ENCODE measurements at regions not wholly inside any gene's neighbourhood (a gene's known extent, or its start where the extent isn't known, plus 50 kb on each side); places are given as distances from the start of the nearest gene placed in this dataset.

DNA sequence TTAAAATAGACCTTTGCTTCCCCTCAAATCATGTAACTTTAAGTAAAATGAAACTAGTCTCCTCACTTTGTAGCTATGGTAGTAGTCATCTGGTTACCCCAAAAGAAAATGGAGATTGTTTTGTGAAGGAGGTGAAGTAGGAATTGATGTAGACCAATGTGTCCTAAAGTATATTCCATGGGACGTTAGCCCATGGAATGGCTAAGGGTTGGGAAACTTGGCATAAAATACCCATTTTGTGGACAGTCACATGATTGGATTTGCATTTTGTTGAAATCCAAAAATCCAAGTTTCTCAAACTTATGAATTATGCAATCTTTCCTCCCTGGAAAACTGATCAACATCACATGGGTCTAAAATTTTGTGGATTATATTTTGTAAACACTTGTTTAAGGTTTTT is 290.6 kb downstream of the OSTF1 start:
- CTCF ChIA-PET (ENCODE audit: low intra/inter-chr PET ratio, low total read pairs): no interaction called here
- TF ChIP-seq, protein P1, sequence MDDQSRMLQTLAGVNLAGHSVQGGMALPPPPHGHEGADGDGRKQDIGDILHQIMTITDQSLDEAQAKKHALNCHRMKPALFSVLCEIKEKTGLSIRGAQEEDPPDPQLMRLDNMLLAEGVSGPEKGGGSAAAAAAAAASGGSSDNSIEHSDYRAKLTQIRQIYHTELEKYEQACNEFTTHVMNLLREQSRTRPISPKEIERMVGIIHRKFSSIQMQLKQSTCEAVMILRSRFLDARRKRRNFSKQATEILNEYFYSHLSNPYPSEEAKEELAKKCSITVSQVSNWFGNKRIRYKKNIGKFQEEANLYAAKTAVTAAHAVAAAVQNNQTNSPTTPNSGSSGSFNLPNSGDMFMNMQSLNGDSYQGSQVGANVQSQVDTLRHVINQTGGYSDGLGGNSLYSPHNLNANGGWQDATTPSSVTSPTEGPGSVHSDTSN (CRISPR knock-in tag; IDR thresholded peaks at IDR 0.05; ENCODE audit: borderline replicate concordance): no peak
- TF ChIP-seq ZNF703 (CRISPR knock-in tag; IDR thresholded peaks at IDR 0.05; ENCODE audit: borderline replicate concordance): no peak
- TF ChIP-seq GATA4 (IDR thresholded peaks at IDR 0.05; ENCODE audit: borderline replicate concordance, low read depth): no peak
- TF ChIP-seq, protein P2, sequence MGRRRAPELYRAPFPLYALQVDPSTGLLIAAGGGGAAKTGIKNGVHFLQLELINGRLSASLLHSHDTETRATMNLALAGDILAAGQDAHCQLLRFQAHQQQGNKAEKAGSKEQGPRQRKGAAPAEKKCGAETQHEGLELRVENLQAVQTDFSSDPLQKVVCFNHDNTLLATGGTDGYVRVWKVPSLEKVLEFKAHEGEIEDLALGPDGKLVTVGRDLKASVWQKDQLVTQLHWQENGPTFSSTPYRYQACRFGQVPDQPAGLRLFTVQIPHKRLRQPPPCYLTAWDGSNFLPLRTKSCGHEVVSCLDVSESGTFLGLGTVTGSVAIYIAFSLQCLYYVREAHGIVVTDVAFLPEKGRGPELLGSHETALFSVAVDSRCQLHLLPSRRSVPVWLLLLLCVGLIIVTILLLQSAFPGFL (CRISPR knock-in tag; IDR thresholded peaks at IDR 0.05): no peak
- TF ChIP-seq ZNF773 (CRISPR knock-in tag; IDR thresholded peaks at IDR 0.05; ENCODE audit: borderline replicate concordance): no peak
- TF ChIP-seq, protein P3, sequence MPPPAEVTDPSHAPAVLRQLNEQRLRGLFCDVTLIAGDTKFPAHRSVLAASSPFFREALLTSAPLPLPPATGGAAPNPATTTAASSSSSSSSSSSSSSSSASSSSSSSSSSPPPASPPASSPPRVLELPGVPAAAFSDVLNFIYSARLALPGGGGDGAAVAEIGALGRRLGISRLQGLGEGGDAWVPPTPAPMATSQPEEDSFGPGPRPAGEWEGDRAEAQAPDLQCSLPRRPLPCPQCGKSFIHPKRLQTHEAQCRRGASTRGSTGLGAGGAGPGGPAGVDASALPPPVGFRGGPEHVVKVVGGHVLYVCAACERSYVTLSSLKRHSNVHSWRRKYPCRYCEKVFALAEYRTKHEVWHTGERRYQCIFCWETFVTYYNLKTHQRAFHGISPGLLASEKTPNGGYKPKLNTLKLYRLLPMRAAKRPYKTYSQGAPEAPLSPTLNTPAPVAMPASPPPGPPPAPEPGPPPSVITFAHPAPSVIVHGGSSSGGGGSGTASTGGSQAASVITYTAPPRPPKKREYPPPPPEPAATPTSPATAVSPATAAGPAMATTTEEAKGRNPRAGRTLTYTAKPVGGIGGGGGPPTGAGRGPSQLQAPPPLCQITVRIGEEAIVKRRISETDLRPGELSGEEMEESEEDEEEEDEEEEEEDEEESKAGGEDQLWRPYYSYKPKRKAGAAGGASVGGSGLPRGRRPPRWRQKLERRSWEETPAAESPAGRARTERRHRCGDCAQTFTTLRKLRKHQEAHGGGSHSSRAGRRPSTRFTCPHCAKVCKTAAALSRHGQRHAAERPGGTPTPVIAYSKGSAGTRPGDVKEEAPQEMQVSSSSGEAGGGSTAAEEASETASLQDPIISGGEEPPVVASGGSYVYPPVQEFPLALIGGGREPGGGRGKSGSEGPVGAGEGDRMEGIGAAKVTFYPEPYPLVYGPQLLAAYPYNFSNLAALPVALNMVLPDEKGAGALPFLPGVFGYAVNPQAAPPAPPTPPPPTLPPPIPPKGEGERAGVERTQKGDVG (CRISPR knock-in tag; IDR thresholded peaks at IDR 0.05; ENCODE audit: borderline replicate concordance): no peak
- no peak for TF ChIP-seq NAIF1 (CRISPR knock-in tag; IDR thresholded peaks at IDR 0.05; ENCODE audit: borderline replicate concordance)
- TF ChIP-seq, protein P4, sequence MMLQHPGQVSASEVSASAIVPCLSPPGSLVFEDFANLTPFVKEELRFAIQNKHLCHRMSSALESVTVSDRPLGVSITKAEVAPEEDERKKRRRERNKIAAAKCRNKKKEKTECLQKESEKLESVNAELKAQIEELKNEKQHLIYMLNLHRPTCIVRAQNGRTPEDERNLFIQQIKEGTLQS (CRISPR knock-in tag; IDR thresholded peaks at IDR 0.05): no peak
- TF ChIP-seq, protein P5, sequence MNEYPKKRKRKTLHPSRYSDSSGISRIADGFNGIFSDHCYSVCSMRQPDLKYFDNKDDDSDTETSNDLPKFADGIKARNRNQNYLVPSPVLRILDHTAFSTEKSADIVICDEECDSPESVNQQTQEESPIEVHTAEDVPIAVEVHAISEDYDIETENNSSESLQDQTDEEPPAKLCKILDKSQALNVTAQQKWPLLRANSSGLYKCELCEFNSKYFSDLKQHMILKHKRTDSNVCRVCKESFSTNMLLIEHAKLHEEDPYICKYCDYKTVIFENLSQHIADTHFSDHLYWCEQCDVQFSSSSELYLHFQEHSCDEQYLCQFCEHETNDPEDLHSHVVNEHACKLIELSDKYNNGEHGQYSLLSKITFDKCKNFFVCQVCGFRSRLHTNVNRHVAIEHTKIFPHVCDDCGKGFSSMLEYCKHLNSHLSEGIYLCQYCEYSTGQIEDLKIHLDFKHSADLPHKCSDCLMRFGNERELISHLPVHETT (CRISPR knock-in tag; conservative IDR thresholded peaks at IDR 0.05): no peak
- TF ChIP-seq ZNF782 (CRISPR knock-in tag; IDR thresholded peaks at IDR 0.05; ENCODE audit: borderline replicate concordance): no peak
- no peak for TF ChIP-seq ZNF460 (CRISPR knock-in tag; IDR thresholded peaks at IDR 0.05; ENCODE audit: borderline replicate concordance)
- TF ChIP-seq, protein P6, sequence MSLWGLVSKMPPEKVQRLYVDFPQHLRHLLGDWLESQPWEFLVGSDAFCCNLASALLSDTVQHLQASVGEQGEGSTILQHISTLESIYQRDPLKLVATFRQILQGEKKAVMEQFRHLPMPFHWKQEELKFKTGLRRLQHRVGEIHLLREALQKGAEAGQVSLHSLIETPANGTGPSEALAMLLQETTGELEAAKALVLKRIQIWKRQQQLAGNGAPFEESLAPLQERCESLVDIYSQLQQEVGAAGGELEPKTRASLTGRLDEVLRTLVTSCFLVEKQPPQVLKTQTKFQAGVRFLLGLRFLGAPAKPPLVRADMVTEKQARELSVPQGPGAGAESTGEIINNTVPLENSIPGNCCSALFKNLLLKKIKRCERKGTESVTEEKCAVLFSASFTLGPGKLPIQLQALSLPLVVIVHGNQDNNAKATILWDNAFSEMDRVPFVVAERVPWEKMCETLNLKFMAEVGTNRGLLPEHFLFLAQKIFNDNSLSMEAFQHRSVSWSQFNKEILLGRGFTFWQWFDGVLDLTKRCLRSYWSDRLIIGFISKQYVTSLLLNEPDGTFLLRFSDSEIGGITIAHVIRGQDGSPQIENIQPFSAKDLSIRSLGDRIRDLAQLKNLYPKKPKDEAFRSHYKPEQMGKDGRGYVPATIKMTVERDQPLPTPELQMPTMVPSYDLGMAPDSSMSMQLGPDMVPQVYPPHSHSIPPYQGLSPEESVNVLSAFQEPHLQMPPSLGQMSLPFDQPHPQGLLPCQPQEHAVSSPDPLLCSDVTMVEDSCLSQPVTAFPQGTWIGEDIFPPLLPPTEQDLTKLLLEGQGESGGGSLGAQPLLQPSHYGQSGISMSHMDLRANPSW (CRISPR knock-in tag; IDR thresholded peaks at IDR 0.05; ENCODE audit: borderline replicate concordance): no peak
- TF ChIP-seq ATF1 (CRISPR knock-in tag; IDR thresholded peaks at IDR 0.05): no peak
- no peak for TF ChIP-seq SMARCC2 (IDR thresholded peaks at IDR 0.05)

More for the DNA sequence above, 290.6 kb downstream of the OSTF1 start:
- no peaks in the 10 kb centered on the region for H3K4me1 ChIP-seq (ENCODE audit: insufficient read depth, low read length)
- ATAC-seq (no peak), DNase-seq (ENCODE audit: low spot score) (no peak), FAIRE-seq (no peak)
- BruUV-seq (replicated peaks): no TSS peak
- intact Hi-C loops (cut with micrococcal nuclease; ENCODE audit: unreplicated experiment) (no loop called here), in situ Hi-C loops (cut with HindIII; ENCODE audit: extremely low pct_ligation_motif_present, low pct_unique_long_range_greater_than_20kb) (no loop called here)
- H3K4me3 ChIP-seq (replicated peaks in 1 of 3; ENCODE audit: insufficient read depth in 1 of 3, low read depth in 2 of 3, low read length in 3 of 3): no peak overlapping the region
- H4K20me1 ChIP-seq (ENCODE audit: insufficient read depth, low read length): no peaks in the 10 kb centered on the region
- no peaks in the 10 kb centered on the region for H3K36me3 ChIP-seq (replicated peaks in 1 of 2; ENCODE audit: control insufficient read depth in 1 of 2, insufficient read depth in 2 of 2, low read length in 2 of 2)
- POLR2A ChIA-PET: no interaction called here
- no peak overlapping the region for H3K9ac ChIP-seq (ENCODE audit: insufficient read depth, low read depth, low read length)
- WGBS (ENCODE audit: low lambda C conversion rate): 5% methylated on average over 1 of the region's 1 CpG
- no peaks in the 10 kb centered on the region; the same call in 1 of the 2 replicates for H3K9me3 ChIP-seq (ENCODE audit: low read length)
- H3K4me2 ChIP-seq (ENCODE audit: low read depth, low read length): no peak overlapping the region
- no peak overlapping the region for H3K27ac ChIP-seq (ENCODE audit: extremely low read length, insufficient read depth, low read length)
- no peak overlapping the region for H2AFZ ChIP-seq (ENCODE audit: low read length)
- H3K79me2 ChIP-seq (ENCODE audit: insufficient read depth, low read length): no peaks in the 10 kb centered on the region
- no peaks in the 10 kb centered on the region for H3K27me3 ChIP-seq (ENCODE audit: control insufficient read depth in 1 of 2, insufficient read depth in 2 of 2, low read length in 2 of 2)
